SK-N-DZ (cell line): ENCODE measurements at regions not wholly inside any gene's neighbourhood (a gene's known extent, or its start where the extent isn't known, plus 50 kb on each side); places are given as distances from the start of the nearest gene placed in this dataset.
"Not testable (repeated sequence)": the region's sequence is repeated elsewhere in the genome, so short reads cannot be mapped to it uniquely, and the experiment has no call there.

Experiments used
- DNase-seq: peaks from one replicate; pipeline ENCODE4 v3.0.0-alpha.2; 2015; ENCODE audit warnings: low spot score

DNA sequence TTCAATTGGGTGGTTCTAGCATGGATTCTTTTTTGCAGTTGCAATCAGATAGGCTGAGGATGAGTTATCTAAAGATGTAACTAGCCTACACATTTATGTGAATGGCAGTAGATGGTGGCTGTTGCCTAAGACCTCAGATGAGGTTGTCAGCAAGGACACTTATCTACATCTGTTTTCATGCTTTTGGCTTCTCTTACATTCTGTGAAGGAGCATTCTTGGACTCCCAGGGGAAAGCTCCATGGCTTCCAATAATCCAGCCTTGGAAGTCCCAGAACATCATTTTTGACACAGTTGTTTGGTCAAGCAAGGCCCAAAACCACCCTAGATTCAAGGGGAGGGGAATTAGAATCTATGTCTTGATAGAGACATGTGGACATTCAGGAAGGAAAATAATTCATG lies 332.2 kb upstream of the RBMS3 start:
- DNase-seq, result no peak

DNA sequence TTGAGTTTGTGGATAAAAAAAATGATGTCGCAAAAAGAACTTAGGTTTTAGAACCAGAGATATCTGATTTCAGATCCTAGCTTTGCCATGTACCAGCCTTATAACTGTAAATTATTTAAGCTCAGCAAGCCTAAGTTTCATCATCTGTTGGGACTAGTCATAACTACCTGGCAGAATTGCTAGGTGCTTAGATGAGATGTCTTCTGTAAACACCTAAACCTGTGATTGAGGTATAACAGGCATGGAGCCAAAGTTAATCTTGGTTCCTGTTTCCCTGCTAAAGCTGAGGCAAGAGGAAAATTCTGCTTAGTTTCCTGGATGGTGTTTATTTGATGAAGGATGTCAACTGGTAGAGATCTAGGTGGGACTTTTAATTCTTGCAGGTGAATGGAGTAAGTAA lies 331.3 kb upstream of the RBMS3 start:
- DNase-seq, result no peak

DNA sequence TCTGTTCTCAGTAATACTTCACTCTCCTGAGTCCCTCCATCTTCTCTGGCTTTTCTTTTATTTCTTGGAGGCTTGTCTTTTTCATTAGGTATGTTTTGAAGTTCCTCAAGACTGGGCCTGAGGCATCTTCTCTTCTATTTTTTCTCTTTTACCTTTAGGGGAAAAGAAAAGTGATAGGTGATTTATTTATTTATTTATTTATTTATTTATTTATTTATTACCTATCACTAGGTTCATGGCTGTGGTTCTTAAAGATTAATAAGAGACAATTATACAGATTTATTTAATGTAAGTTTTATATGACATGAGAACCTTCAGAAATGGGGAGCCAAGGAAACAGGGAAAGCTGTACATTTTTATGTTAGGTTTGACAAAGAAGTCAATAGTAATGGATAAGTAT lies 330.3 kb upstream of the RBMS3 start:
- no peak for DNase-seq

DNA sequence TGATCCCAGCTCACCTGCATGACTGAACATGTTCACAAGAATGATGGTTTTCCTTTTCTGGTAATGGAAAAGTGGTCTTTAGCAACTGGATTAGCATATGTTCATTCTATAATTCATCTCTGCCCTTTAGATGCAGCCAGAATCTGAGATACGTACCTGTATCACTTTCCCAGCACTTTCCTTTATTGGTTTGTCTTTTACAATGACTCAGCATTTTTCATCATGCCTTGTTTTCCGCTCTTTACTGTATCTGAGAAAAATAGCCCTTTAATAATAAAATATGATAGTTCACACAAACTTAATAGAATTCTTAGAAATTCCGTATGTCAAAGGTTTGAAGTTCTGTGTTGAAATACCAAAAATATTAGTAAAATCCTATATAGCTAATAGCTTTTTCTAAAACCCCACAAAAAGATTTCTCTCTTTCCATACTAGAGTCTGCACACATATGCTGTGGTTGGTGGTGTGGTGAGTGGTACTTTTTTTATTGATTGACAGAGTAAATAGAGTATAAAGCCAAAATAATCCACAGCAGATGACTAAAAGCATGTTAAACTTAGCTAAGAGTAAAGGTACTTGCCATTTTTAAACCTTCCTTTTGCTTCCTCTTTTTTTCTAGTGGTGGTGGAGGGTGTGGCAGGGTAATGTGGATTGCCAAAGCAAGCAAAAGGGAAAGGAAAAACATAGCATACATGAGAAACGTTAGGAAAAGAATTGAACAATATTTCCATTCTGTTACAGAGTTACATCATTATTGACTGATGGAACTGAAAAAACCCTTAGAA lies 328.9 kb upstream of the RBMS3 start:
- no peak for DNase-seq

DNA sequence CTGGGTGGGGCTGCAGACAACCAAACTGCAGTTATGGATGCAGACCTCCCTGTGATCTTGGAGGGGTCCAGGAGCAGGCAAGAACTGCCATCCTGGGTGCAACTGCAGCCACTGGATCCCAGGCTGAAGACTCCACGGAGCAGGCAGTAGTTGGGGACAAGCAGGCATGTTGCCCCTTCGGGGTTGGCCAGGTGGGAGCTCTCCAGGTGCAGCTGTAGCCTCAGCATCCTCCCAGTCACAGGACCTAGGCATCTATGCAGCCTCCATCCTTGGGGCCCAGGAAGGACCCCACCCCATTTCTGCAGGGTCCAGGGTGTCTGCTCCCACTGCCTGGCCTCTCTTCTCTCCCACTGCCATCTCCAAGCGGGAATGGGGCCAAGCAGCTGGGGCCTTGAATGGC lies 322.2 kb upstream of the RBMS3 start:
- no peak for DNase-seq

DNA sequence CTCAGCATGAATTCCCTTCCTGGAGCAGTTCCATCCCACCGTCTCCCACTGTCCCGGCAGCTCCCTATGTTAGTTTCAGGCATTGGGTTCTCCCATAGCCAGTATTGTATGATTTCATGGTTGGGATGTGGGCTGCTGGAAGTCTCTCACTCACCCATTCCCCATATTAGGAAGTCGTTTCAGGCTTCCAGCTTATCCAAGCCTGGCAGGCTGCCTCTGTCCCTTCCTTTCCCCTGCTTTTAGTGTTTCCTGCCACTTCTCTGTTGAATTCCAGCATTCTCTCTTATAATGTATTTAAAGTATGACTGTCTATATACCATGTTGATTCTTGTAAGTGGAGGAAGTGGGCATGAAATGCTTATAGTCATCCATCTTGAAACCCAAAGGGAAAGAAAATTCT lies 309.7 kb upstream of the RBMS3 start:
- no peak for DNase-seq

DNA sequence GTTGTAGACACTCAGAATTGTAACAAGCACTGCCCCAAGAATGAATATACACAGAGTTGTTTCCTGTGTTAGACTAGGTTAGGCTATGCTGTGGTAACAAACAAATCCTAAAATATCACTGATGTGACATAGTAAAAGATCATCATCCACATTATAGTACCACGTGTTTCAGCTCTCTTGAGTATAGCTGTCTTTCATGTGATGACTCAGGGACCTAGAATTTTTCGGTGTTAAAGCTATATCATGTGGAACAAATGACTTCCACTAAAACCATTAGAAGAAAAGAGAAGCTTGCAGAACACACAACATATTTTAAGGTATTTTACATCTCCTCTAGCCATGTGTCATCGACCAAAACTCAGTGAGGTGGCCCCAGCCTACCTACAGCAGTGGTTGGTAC lies 307.9 kb upstream of the RBMS3 start:
- DNase-seq, result no peak

DNA sequence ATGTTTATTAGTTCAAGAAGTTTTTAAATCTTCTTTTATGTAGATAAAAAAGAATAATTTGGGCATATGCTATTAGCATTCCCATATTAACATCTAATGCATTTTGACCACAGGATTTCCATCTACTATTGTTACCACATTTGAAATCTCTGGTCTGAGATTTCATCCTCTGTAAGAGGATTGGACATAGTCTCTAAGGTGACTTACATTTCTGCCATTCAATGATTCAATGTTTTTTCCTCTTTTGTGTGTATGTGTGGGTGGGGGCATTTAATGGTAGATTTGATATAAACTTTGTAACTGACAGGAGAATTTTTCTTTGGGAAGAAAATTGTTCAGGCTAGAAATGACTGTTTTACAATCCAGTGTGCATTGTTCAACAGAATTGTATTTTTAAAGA lies 307.3 kb upstream of the RBMS3 start:
- DNase-seq, result no peak

DNA sequence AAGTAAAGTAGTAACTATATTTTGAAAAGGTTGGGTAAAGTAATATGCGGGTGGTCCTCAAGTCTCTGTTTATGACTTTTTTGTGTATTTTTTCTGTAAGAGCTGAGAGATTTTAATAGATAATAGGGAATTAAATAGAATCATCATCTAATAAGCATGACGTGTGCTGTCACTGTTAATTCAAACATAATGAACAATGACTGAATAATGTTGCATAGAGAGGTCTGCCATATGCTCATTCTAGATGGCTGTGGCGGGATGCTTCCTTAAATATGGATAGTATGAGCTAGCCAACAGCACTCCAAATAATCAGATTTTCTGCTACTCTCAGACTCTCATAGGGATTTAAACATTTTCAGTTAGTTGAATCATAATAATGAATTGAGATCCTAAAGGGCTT lies 302.8 kb upstream of the RBMS3 start:
- DNase-seq, result peak; percentile 10

DNA sequence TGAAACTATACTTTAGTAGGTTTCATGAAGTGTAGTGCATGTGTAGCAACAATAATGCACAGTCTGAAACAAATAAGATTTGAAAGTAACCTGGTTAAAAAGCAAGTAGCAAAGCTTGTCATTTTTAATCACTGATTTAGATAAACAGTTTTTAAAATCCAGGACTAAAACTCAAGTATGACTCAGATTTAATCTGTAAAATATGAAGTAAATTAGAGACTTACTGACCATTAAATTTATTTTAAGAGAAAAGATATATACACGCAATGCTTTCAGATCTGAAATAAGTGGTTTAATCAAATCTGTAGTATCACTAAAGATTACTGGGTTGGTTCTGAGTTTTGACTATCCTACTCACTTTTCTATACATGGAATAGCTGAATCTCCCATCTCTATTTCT lies 300.7 kb upstream of the RBMS3 start:
- no peak for DNase-seq

DNA sequence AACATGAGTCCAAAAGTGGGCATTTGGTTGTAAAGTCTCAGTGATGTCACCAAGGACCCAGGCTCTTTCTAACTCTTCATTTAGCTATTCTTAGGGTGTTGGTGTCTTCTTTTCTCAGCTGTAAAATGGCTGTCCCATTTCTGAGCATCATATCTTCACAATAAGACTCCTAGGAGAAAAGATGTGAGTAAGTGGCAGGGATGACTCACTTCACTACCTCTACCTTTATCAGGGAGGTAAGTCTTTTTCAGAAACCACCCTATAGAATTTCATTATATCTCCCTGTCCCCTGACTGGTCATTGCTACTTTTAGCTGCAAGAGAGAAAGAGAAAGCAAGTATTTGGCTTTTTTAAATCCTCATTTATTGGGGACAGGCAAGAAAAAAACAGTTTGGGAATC lies 300.2 kb upstream of the RBMS3 start:
- DNase-seq, result no peak

DNA sequence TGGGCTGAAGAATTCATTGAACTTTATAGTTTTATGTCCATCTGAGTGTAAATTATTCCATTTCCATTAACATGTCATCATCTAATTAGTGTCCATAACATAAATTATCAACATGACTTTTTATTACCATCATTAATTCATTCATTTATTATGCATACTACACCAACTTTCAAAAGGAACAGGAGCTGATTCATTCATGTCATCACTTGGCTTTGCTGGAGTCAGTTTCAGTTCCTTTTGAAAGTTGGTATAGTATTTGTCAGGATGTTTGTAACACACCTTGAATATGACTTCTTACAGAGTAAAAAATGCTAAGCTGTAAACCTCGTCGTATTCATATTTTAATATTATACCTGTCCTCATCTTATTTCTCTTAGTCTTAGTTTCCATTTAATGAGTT lies 298.0 kb upstream of the RBMS3 start:
- no peak for DNase-seq

DNA sequence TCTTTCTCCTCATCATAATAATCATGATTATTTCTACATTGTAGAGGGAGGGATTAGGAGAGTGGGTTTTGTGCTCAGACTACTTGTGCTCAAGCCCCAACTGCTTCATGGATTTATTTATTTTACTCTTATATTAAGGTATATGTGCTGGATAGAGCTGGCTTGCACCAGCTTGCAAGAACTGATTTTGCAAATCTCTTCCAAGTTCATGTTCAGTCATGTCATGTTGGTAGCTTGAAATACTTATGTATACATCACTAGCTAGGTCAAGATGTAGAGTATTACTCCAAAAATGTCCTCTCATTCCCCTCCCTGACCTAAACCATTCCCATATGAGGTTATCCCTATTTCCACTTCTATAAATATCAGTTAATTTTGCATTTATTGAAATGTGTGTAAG lies 293.9 kb upstream of the RBMS3 start:
- DNase-seq, result no peak

DNA sequence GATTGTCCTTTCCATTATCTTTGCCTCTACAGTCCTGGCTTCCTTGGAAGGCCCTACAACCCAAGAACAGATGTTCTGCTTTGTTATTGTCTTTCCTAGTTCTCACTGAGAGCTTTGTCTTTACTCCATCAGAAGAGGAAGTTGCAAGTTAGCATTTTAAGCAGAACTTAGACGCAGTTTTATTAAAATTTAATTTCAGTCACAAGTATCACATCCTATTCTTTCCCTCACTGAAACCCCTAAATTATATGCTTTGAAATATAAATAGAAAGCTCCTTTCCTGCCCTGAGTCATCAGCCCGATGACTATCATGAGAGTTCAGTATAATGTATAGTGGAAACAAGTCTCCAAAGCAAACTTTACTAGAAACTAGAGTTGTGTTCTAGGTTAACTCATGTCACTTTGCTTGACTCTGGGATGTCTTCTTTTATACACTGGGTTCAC lies 291.2 kb upstream of the RBMS3 start:
- DNase-seq, result no peak

DNA sequence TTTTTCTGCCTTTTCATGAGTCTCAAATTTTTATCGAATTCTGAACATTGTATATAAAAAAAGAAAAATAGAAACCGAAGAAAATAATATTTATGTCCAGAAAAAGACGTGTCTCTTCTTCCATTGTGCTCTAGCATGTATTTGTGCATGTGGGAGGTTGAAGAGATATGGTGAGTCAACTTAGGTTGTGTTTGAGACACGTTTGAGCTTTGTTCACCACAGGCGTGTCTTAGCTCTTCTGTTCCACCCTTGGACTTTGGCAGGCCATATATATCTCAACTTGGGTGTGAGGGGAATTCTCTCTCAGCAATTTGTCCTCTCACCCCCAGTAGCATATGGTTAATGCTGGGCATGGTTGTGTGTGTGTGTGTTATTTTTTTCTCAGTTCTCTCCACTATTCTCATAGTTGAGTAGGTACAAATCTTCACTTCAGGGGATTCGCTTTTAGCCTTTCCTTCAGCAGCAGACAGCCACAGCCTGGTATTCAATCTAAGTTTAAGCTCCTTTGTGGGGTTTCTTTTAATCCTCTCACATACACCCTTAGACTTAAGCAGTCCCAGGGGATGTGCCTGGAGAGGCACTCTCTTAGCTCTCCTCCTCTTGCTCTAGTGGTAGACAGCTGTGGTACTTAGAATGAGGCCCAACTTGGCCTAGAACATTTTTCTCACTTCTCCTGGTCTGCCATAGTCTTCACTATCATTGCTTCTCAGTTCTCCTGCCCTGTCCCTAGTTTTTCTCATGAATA lies 286.5 kb upstream of the RBMS3 start:
- DNase-seq, result no peak

DNA sequence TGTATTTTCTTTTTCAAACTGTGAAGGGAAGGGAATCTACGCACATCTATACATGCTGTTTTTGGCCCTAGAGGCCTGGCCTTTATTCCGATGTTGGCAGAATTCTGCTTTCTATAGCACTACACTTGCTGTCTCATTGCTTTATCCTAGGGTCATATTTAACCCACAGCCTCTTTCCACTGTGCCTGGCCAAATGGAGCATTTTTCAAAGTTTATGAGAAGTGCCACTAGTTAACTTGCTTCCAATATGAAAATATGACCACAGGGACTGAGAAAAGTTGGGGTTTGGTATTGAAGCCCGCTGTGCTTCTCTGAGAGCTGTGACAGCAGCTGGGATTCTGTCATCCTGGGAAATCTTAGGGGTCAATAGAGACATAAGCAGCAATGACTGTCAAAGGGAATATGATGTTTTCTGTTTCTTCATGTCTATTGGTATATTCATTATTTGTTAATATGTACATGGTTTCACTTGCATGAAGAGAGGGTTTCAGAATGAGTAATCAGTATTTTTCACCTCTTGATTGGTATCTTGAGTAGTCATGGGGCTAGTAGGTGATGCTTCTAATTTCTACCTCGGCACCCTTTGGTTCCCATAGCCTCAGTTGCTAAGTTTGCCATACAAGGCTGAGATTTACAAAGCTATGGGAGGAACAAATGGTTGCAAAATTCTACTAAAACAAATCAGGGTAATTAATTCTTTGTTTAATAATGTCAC lies 275.8 kb upstream of the RBMS3 start:
- DNase-seq, result no peak

DNA sequence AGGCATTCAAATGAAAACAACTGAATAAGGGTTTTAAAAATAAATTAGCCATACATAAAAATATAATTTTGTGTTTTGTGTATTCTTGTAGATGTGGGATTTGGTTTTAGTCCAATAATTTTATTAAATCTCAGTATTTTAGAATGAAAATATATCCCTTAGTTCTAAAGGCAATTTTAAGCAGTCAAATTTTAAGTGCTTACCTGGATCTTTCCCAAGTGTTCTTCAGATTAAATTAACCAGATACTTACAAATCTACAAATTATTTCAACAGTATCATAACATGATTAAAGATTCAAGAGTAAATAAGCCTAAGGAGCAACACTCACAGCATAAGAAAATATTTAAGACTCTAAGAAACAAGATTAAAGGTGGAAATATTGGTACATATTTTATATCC lies 275.0 kb upstream of the RBMS3 start:
- DNase-seq, result no peak

DNA sequence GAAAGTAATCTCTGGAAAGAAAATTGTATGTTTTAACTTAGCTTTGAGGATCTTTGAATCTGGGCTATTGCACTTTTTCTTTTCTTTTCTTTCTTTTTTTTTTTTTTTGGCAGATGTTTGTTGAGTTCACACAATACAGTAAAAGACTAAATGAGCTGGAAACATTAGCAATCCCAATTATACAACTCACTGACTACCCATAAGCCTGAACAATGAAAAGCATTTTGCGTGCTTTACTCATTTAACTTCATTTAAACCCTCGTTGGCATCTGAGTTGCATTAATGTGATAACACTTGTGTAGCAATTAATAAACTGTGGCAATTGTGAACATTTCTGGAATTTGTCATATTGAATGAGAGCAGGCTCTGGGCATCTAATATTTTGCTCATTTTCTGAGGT lies 269.4 kb upstream of the RBMS3 start:
- no peak for DNase-seq

DNA sequence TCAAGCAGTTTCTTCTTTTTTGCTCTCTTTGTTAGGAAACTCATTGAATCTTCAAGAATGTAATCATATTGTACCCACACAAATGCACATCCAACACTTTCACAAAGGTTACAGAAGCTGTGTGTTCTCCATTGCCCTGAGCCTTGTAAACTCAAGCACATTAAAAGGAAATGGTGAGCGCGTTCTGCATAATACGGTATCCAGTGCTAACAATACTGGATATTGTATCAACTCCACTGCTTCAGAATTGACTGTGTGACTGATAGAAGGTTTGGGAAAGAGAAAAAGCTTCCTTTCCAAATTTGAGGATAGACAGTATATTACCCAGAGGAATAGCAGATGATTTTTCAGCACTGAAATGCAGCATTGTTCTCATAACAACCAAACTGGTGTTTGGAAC lies 268.9 kb upstream of the RBMS3 start:
- DNase-seq, result no peak

DNA sequence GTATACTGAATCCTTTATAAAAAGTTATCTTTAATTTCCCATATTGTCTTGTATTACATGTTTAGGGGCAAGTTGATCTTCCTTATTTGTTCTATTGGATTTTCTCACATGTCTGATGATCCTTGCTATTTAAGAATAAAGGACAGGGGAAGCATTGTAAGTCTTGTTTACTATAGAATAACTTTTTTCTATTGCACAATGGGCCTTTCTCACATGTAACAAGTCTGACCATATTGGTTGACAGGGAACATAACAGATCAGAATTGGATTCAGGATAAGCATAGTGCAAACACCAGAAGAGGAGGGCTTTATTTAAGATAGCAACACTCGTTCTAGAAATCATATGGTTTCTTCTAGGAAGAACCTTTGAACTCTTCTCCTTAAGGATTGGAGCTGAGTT lies 257.9 kb upstream of the RBMS3 start:
- DNase-seq, result no peak

DNA sequence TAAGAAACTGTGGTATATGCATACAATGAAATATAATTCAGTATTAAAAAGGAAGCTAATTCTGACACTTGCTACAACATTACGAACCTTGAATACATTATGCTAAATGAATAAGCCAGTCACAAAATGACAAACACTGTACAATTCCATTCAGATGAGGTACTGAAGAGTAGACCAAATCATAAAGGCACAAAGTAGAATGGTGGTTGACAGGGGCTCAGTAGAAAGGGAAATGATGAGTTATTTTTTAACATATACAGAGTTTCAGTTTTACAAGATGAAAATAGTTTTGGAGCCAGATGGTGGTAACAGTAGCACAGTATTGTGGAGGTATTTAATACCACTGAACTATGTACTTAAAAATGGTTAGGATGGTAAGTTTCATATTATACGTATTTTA lies 254.6 kb upstream of the RBMS3 start:
- no peak for DNase-seq

DNA sequence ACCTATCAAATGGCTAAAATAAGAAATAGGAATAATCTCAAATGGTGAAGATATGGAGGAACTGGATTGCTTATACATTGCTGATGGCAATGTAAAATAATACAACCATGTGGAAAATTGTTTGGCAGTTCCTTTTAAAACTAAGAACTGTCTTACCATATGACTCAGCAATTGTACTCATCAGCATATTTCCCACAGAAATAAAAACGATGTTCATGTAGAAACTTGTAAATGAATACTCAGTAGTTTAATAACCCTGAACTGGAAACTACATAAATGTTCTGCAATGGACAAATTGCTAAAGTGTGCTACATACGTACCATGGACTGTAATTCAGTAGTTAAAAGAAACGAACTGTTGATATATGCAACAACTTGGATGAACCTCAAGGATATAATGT lies 253.9 kb upstream of the RBMS3 start:
- no peak for DNase-seq

DNA sequence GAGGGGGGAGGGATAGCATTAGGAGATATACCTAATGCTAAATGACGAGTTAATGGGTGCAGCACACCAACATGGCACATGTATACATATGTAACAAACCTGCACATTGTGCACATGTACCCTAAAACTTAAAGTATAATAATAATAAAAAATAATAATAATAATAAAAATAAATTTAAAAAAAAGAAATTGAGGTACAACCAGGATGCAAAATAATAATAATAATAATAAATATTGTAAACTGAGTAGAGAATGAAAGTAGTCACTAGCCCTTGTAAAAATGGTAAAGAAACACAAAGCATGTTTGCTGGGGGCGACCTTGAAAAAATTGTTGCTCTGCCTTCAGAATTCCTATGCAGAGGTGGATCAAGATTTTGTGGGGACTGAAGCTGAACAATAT lies 249.7 kb upstream of the RBMS3 start:
- not testable (repeated sequence) for DNase-seq
